RWPE1 (cell line): ENCODE measurements at regions not wholly inside any gene's neighbourhood (a gene's known extent, or its start where the extent isn't known, plus 50 kb on each side); places are given as distances from the start of the nearest gene placed in this dataset.
A peak's percentile ranks its signal among the peaks of the same experiment; 100 is the strongest.

Experiments used
- CTCF ChIA-PET: fragments of 350-600 bp; sonication (Branson Sonifier 250); formaldehyde crosslinking; extraction: SDS; loops from one replicate; lab custom pipeline; 2021; lab: Yijun Ruan, JAX
- POLR2A ChIA-PET: fragments of 400-600 bp; formaldehyde crosslinking; extraction: SDS; loops from one replicate; lab custom pipeline; 2020; ENCODE audit warnings: antibody characterized with exemption; ENCODE audit not compliant: low non-redundant PET; lab: Yijun Ruan, JAX
- DNase-seq: peaks from one replicate; pipeline ENCODE4 v3.0.0; 2012; ENCODE audit warnings: low spot score
- H3K27ac ChIP-seq: fragments of 450-650 bp; 2 replicates; pipeline ENCODE4 v1.5.1; 2017
- TF ChIP-seq, protein P1 (sequence below): fragments of 450-650 bp; conservative IDR thresholded peaks from 2 replicates; pipeline ENCODE4 v1.5.1; 2017; ENCODE audit warnings: low read depth, mild to moderate bottlenecking

- CTCF ChIA-PET = interaction anchor here (0.7 kb wide), 1 partner anchor 244 kb away, joined by 3 read pairs; no protein-coding TSS in a partner anchor
- H3K27ac ChIP-seq = no peak overlapping the region
- TF ChIP-seq, protein P1, sequence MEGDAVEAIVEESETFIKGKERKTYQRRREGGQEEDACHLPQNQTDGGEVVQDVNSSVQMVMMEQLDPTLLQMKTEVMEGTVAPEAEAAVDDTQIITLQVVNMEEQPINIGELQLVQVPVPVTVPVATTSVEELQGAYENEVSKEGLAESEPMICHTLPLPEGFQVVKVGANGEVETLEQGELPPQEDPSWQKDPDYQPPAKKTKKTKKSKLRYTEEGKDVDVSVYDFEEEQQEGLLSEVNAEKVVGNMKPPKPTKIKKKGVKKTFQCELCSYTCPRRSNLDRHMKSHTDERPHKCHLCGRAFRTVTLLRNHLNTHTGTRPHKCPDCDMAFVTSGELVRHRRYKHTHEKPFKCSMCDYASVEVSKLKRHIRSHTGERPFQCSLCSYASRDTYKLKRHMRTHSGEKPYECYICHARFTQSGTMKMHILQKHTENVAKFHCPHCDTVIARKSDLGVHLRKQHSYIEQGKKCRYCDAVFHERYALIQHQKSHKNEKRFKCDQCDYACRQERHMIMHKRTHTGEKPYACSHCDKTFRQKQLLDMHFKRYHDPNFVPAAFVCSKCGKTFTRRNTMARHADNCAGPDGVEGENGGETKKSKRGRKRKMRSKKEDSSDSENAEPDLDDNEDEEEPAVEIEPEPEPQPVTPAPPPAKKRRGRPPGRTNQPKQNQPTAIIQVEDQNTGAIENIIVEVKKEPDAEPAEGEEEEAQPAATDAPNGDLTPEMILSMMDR = no peak
- POLR2A ChIA-PET = no interaction called here
- DNase-seq = no peak
These were observed 203.4 kb downstream of the AUH start for GRCh38 chr9:91158286-91158685.

DNA sequence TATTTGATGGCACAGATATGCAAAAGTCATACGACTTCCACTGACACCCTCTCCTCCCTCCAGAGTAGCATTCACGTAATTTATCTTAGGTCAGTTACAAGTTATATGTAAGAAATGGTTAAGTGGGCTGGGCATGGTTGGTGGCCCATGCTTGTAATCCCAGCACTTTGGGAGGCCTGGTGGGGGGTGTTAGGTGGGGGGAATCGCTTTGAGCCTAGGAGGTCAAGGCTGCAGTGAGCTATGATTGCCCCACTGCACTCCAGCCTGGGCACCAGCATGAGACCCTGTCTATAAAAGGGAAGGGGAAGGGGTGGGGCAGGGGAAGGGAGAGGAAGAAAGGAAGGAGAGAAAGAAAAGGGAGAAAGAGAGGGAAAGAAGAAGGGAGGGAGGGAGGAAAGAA lies 202.8 kb downstream of the AUH start:
- POLR2A ChIA-PET = no interaction called here
- CTCF ChIA-PET = no interaction called here

GRCh38 chr9:91159664-91160121 lies 202.0 kb downstream of the AUH start:
- ChIA-PET CTCF (interaction anchor here (0.6 kb wide), 2 partner anchors 14 to 164 kb away, joined by 3 to 4 read pairs; no protein-coding TSS in a partner anchor), POLR2A (no interaction called here)
- peak overlapping the region; percentile 26 for H3K27ac ChIP-seq
- TF ChIP-seq, protein P1 = no peak
- DNase-seq = no peak

More for the DNA sequence above, 202.8 kb downstream of the AUH start:
- H3K27ac ChIP-seq = no peak overlapping the region
- no peak for DNase-seq
- TF ChIP-seq, protein P1 = no peak

GRCh38 chr9:91160181-91160580 lies 201.5 kb downstream of the AUH start:
- POLR2A ChIA-PET = interaction anchor here (0.6 kb wide), 1 partner anchor 21 kb away, joined by 3 read pairs; no protein-coding TSS in a partner anchor
- no peak for DNase-seq
- TF ChIP-seq, protein P1 = no peak
- CTCF ChIA-PET = interaction anchor here (0.6 kb wide), 2 partner anchors 13 to 164 kb away, joined by 3 to 4 read pairs; no protein-coding TSS in a partner anchor
- peak overlapping the region; percentile 26 for H3K27ac ChIP-seq

GRCh38 chr9:91160599-91161464 lies 200.9 kb downstream of the AUH start:
- POLR2A ChIA-PET = interaction anchor here (0.6 kb wide), 1 partner anchor 22 kb away, joined by 3 read pairs; no protein-coding TSS in a partner anchor
- no peak for DNase-seq
- TF ChIP-seq, protein P1 = no peak
- peak overlapping the region; percentile 71 for H3K27ac ChIP-seq
- CTCF ChIA-PET = interaction anchor here (0.7 kb wide), 1 partner anchor 1504 kb away, joined by 3 read pairs; no protein-coding TSS in a partner anchor

DNA sequence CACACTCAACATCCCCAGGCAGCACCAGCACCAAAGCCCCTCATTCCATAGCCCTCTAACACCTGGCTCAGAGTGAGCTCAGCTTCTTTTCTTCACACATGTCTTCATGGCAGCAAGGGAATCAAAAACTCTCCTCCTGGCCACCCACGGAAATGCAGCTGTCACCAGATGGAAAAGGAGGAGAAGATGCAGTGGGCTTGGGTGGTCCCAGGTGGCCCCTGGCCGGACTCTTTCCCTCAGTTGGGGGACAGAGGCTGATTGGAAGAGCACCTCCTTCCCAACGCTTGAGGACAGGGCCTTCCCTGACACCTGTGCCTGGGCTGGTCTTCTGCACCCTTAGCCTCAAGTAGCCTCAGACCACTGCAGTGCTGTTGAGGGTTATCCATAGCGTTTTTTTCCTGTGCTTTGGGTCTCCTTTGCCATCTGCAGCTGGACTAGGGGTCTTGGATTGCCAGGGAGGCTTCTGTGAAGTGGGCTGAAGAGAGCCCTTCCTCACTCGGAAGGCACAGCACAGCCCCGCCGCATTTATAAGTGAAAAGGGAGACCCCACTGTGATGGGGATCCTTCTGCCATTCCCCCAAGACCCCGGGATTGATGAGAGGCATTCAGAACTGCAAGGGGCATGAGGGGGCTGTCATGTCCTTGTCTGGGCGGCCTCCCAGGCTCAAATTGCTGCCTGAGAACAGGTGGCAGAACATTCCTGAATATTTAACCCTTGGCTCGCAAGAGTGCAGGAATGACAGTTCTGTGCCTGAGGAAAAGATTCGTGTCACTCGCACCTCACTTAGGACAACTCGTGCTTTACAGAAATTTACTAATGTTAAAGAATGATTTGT lies 200.0 kb downstream of the AUH start:
- ChIA-PET POLR2A (no interaction called here), CTCF (interaction anchor here (0.7 kb wide), 1 partner anchor 1505 kb away, joined by 3 read pairs; no protein-coding TSS in a partner anchor)
- peak overlapping the region; percentile 71 for H3K27ac ChIP-seq
- DNase-seq = no peak
- TF ChIP-seq, protein P1 = no peak
